Effector memory CD8-positive, alpha-beta T cell (primary cell): ENCODE measurements at regions not wholly inside any gene's neighbourhood (a gene's known extent, or its start where the extent isn't known, plus 50 kb on each side); places are given as distances from the start of the nearest gene placed in this dataset.

Source experiments
- ATAC-seq: fragments of 150-1000 bp; cut with Tn5 transposase; replicated peaks from 2 replicates; pipeline ENCODE4 v1.10.0; 2021; ENCODE audit warnings: mild to moderate bottlenecking, moderate library complexity
- DNase-seq, 3 experiments: peaks; one replicate each; pipeline ENCODE4 v3.0.0; 2021
- H3K27ac Mint-ChIP-seq, 2 donors: one replicate each; pipeline ENCODE4 v1.8.0; 2022; ENCODE audit warnings: mild to moderate bottlenecking in 2 of 2, mixed read lengths in 2 of 2, moderate library complexity in 2 of 2
- H3K27me3 Mint-ChIP-seq, 2 donors: one replicate each; pipeline ENCODE4 v1.8.0; 2022; ENCODE audit warnings: mixed read lengths in 2 of 2
- H3K36me3 Mint-ChIP-seq: one replicate; pipeline ENCODE4 v1.8.0; 2022; ENCODE audit warnings: mild to moderate bottlenecking, moderate library complexity, mixed read lengths; ENCODE audit not compliant: insufficient read depth
- H3K4me1 Mint-ChIP-seq, 2 donors: one replicate each; pipeline ENCODE4 v1.8.0; 2022; ENCODE audit warnings: low read depth in 2 of 2, mixed read lengths in 2 of 2
- H3K4me3 Mint-ChIP-seq, 2 donors: one replicate each; pipeline ENCODE4 v1.8.0; 2022; ENCODE audit warnings: mild to moderate bottlenecking in 2 of 2, mixed read lengths in 2 of 2, moderate library complexity in 2 of 2
- H3K9me3 Mint-ChIP-seq, 2 donors: one replicate each; pipeline ENCODE4 v1.8.0; 2022; ENCODE audit warnings: mixed read lengths in 2 of 2

- H3K4me3 Mint-ChIP-seq: no peak overlapping the region
Observed at GRCh38 chr20:48159145-48160008, 374.1 kb upstream of the SULF2 start.

GRCh38 chr20:48158014-48158413 lies 372.7 kb upstream of the SULF2 start:
- H3K4me1 Mint-ChIP-seq: no peaks in the 10 kb centered on the region
- H3K27ac Mint-ChIP-seq: no peak overlapping the region
- H3K9me3 Mint-ChIP-seq: peaks cover 0 to 4% of the 10 kb centered on the region in 2 donors
- H3K36me3 Mint-ChIP-seq: no peaks in the 10 kb centered on the region
- ATAC-seq (no peak), DNase-seq (no peak)
- H3K27me3 Mint-ChIP-seq: peaks cover 51 to 61% of the 10 kb centered on the region in 2 donors
- H3K4me3 Mint-ChIP-seq: no peak overlapping the region

More at GRCh38 chr20:48159145-48160008, 374.1 kb upstream of the SULF2 start:
- Mint-ChIP-seq H3K9me3 (peaks cover 0 to 4% of the 10 kb centered on the region in 2 donors), H3K4me1 (no peaks in the 10 kb centered on the region), H3K27me3 (peaks cover 48 to 51% of the 10 kb centered on the region in 2 donors), H3K27ac (no peak overlapping the region), H3K36me3 (no peaks in the 10 kb centered on the region)
- DNase-seq: no peak
- no peak for ATAC-seq

GRCh38 chr20:48156951-48157700 lies 371.8 kb upstream of the SULF2 start:
- peaks cover 51 to 69% of the 10 kb centered on the region in 2 donors for H3K27me3 Mint-ChIP-seq
- no peaks in the 10 kb centered on the region for H3K36me3 Mint-ChIP-seq
- H3K27ac Mint-ChIP-seq: no peak overlapping the region
- ATAC-seq (no peak), DNase-seq (no peak)
- no peak overlapping the region for H3K4me3 Mint-ChIP-seq
- H3K9me3 Mint-ChIP-seq: peaks cover 0 to 4% of the 10 kb centered on the region in 2 donors
- H3K4me1 Mint-ChIP-seq: no peaks in the 10 kb centered on the region

- no peaks in the 10 kb centered on the region for H3K4me1 Mint-ChIP-seq
- H3K9me3 Mint-ChIP-seq: peaks cover 0 to 4% of the 10 kb centered on the region in 2 donors
- no peak for DNase-seq
- no peaks in the 10 kb centered on the region for H3K36me3 Mint-ChIP-seq
- H3K27me3 Mint-ChIP-seq: peaks cover 55 to 65% of the 10 kb centered on the region in 2 donors
- ATAC-seq: no peak
- no peak overlapping the region for H3K27ac Mint-ChIP-seq
- H3K4me3 Mint-ChIP-seq: no peak overlapping the region
Observed at GRCh38 chr20:48156521-48156920, 371.2 kb upstream of the SULF2 start.

GRCh38 chr20:48155268-48155667 lies 370.0 kb upstream of the SULF2 start:
- H3K27ac Mint-ChIP-seq: no peak overlapping the region
- peaks cover 0 to 4% of the 10 kb centered on the region in 2 donors for H3K9me3 Mint-ChIP-seq
- H3K4me3 Mint-ChIP-seq: no peak overlapping the region
- H3K36me3 Mint-ChIP-seq: no peaks in the 10 kb centered on the region
- DNase-seq (no peak), ATAC-seq (no peak)
- H3K27me3 Mint-ChIP-seq: peaks cover 54 to 58% of the 10 kb centered on the region in 2 donors
- no peaks in the 10 kb centered on the region for H3K4me1 Mint-ChIP-seq

GRCh38 chr20:48154040-48154765 lies 368.9 kb upstream of the SULF2 start:
- no peak for DNase-seq
- Mint-ChIP-seq H3K27ac (no peak overlapping the region), H3K36me3 (no peaks in the 10 kb centered on the region), H3K9me3 (peaks cover 0 to 4% of the 10 kb centered on the region in 2 donors), H3K4me1 (no peaks in the 10 kb centered on the region), H3K4me3 (no peak overlapping the region), H3K27me3 (peaks cover 44 to 51% of the 10 kb centered on the region in 2 donors)
- ATAC-seq: no peak

- ATAC-seq (no peak), DNase-seq (no peak)
- H3K4me1 Mint-ChIP-seq: no peaks in the 10 kb centered on the region
- H3K4me3 Mint-ChIP-seq: no peak overlapping the region
- H3K36me3 Mint-ChIP-seq: no peaks in the 10 kb centered on the region
- H3K27ac Mint-ChIP-seq: no peak overlapping the region
- peaks cover 43 to 50% of the 10 kb centered on the region in 2 donors for H3K27me3 Mint-ChIP-seq
- peaks cover 0 to 4% of the 10 kb centered on the region in 2 donors for H3K9me3 Mint-ChIP-seq
Observed at GRCh38 chr20:48153523-48153922, 368.2 kb upstream of the SULF2 start.

GRCh38 chr20:48153103-48153502 lies 367.8 kb upstream of the SULF2 start:
- Mint-ChIP-seq H3K4me1 (no peaks in the 10 kb centered on the region), H3K9me3 (peaks cover 0 to 4% of the 10 kb centered on the region in 2 donors), H3K27ac (no peak overlapping the region), H3K36me3 (no peaks in the 10 kb centered on the region), H3K27me3 (peaks cover 43 to 47% of the 10 kb centered on the region in 2 donors), H3K4me3 (no peak overlapping the region)
- ATAC-seq (no peak), DNase-seq (no peak)

GRCh38 chr20:48150568-48150967 lies 365.3 kb upstream of the SULF2 start:
- peaks cover 37 to 54% of the 10 kb centered on the region in 2 donors for H3K27me3 Mint-ChIP-seq
- H3K36me3 Mint-ChIP-seq: no peaks in the 10 kb centered on the region
- no peak overlapping the region for H3K4me3 Mint-ChIP-seq
- DNase-seq (no peak), ATAC-seq (no peak)
- H3K4me1 Mint-ChIP-seq: no peaks in the 10 kb centered on the region
- H3K27ac Mint-ChIP-seq: no peak overlapping the region
- H3K9me3 Mint-ChIP-seq: peaks cover 0 to 2% of the 10 kb centered on the region in 2 donors

GRCh38 chr20:48149902-48150301 lies 364.6 kb upstream of the SULF2 start:
- no peak for DNase-seq
- no peaks in the 10 kb centered on the region for H3K36me3 Mint-ChIP-seq
- H3K27ac Mint-ChIP-seq: no peak overlapping the region
- H3K27me3 Mint-ChIP-seq: peaks cover 34 to 54% of the 10 kb centered on the region in 2 donors
- no peak overlapping the region for H3K4me3 Mint-ChIP-seq
- no peaks in the 10 kb centered on the region for H3K4me1 Mint-ChIP-seq
- H3K9me3 Mint-ChIP-seq: peaks cover 0 to 1% of the 10 kb centered on the region in 2 donors
- ATAC-seq: no peak

GRCh38 chr20:48148916-48149672 lies 363.8 kb upstream of the SULF2 start:
- peaks cover 26 to 53% of the 10 kb centered on the region in 2 donors for H3K27me3 Mint-ChIP-seq
- H3K9me3 Mint-ChIP-seq: no peaks in the 10 kb centered on the region

GRCh38 chr20:48148020-48148419 lies 362.7 kb upstream of the SULF2 start:
- Mint-ChIP-seq H3K27me3 (peaks cover 26 to 49% of the 10 kb centered on the region in 2 donors), H3K36me3 (no peaks in the 10 kb centered on the region), H3K9me3 (no peaks in the 10 kb centered on the region), H3K4me3 (no peak overlapping the region), H3K27ac (no peak overlapping the region), H3K4me1 (no peaks in the 10 kb centered on the region)
- ATAC-seq: no peak
- DNase-seq: no peak

More at GRCh38 chr20:48148916-48149672, 363.8 kb upstream of the SULF2 start:
- Mint-ChIP-seq H3K4me3 (no peak overlapping the region), H3K27ac (no peak overlapping the region), H3K4me1 (no peaks in the 10 kb centered on the region), H3K36me3 (no peaks in the 10 kb centered on the region)
- DNase-seq (no peak), ATAC-seq (no peak)

- no peak for ATAC-seq
- Mint-ChIP-seq H3K27me3 (peaks cover 26 to 47% of the 10 kb centered on the region in 2 donors), H3K36me3 (no peaks in the 10 kb centered on the region), H3K4me1 (no peaks in the 10 kb centered on the region), H3K4me3 (no peak overlapping the region), H3K9me3 (no peaks in the 10 kb centered on the region), H3K27ac (no peak overlapping the region)
- DNase-seq: no peak
Observed at GRCh38 chr20:48147311-48147710, 362.0 kb upstream of the SULF2 start.
